ENCODE measurements at regions not wholly inside any gene's neighbourhood (a gene's known extent, or its start where the extent isn't known, plus 50 kb on each side); places are given as distances from the start of the nearest gene placed in this dataset.

DNA sequence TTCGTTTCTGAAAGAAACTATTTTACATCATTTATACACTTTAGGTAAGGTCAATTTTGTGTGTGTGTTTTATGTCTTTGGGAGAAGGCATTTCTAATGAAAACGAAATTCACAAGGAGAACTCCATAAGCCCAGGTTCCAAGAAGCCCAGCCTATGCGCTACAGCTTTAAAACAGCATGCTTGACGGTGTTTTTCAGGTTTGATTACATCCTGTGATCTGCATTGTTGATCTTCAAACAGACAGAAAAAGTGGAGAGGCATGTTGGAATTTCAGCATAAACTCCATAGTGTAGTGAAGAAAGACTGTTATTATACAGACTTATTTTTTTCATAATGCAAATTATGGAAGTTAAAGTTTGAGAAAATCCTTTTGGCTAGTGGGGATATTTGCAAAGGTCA is 187.6 kb downstream of the TEX36 start:
- no peak overlapping the region for H3K4me3 ChIP-seq (ENCODE audit: low read length)
- DNase-seq (ENCODE audit: low read depth) = no peak
- TF ChIP-seq, protein P1, sequence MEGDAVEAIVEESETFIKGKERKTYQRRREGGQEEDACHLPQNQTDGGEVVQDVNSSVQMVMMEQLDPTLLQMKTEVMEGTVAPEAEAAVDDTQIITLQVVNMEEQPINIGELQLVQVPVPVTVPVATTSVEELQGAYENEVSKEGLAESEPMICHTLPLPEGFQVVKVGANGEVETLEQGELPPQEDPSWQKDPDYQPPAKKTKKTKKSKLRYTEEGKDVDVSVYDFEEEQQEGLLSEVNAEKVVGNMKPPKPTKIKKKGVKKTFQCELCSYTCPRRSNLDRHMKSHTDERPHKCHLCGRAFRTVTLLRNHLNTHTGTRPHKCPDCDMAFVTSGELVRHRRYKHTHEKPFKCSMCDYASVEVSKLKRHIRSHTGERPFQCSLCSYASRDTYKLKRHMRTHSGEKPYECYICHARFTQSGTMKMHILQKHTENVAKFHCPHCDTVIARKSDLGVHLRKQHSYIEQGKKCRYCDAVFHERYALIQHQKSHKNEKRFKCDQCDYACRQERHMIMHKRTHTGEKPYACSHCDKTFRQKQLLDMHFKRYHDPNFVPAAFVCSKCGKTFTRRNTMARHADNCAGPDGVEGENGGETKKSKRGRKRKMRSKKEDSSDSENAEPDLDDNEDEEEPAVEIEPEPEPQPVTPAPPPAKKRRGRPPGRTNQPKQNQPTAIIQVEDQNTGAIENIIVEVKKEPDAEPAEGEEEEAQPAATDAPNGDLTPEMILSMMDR (conservative IDR thresholded peaks at IDR 0.05; ENCODE audit: low read depth, low read length) = no peak

DNA sequence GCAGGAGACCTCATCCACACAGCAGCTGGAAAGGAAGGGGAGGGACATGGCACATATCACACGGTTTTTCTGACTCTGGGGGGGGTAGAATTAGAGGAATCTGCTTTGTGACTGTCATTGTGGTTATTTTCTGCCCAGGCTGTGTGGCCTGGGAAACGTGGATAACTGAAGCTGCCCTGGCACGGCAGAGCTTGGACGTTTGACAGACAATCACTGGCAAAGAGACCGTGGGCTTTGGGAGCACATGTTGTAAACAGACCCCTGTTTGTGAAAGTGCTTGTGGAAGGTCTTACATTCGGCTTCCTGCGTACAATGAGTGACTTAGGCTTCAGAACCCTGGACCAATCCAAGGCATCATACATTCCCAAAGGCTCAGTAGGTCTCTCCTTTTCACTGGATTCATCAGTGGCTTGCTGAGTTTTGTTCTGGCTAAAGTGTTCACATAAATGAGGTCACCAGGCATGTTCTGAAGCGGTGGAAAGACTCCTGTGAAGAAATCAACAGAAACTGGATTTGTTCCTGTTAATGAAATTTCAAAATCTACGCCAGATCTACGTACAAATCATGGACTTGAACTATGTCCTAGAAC is 188.2 kb downstream of the TEX36 start:
- no peak overlapping the region for H3K4me3 ChIP-seq (ENCODE audit: low read length)

DNA sequence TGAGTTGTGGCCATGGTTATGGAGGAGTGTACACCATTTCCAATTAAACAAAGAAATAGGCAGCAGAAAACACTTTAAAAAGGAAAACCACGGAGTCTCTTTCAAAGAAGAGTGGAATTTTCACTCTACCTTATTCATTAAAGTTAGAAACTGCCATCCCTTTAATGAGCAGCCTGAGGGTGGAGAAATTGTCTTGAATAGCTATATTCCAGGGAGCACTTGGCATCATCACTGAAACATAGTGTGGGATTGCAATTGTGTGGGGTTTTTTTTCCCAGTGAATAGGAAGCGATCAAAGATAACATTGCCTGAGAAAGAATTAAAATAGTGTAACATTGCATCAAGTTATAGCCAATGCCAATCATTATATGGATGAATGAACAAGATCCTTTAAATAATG is 191.6 kb downstream of the TEX36 start:
- TF ChIP-seq, protein P1 (conservative IDR thresholded peaks at IDR 0.05; ENCODE audit: low read depth, low read length) = no peak
- H3K4me3 ChIP-seq (ENCODE audit: low read length) = no peak overlapping the region
- no peak for DNase-seq (ENCODE audit: low read depth)

More for the DNA sequence above, 188.2 kb downstream of the TEX36 start:
- TF ChIP-seq, protein P1 (conservative IDR thresholded peaks at IDR 0.05; ENCODE audit: low read depth, low read length) = no peak
- no peak for DNase-seq (ENCODE audit: low read depth)

DNA sequence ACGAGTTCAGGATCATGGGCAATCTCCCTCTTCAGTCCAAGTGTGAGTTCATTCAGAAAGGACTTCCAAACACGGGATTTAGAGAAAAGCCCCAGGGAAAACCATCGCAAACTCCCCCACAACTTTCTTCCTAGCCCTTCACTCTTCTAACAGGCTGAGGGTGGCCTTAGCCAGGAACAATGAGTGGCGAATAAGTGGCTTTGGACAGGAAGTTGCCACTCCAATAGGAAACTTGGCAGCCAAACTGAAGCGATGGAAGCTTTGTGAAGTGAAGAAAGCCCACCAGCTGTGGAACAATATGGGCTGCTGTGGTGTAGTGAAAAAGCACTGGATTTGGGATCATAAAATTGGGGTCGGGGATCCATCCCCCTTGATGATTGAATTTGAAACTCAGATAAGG is 193.2 kb downstream of the TEX36 start:
- DNase-seq (ENCODE audit: low read depth) = no peak
- H3K4me3 ChIP-seq (ENCODE audit: low read length) = no peak overlapping the region
- TF ChIP-seq, protein P1 (conservative IDR thresholded peaks at IDR 0.05; ENCODE audit: low read depth, low read length) = no peak

DNA sequence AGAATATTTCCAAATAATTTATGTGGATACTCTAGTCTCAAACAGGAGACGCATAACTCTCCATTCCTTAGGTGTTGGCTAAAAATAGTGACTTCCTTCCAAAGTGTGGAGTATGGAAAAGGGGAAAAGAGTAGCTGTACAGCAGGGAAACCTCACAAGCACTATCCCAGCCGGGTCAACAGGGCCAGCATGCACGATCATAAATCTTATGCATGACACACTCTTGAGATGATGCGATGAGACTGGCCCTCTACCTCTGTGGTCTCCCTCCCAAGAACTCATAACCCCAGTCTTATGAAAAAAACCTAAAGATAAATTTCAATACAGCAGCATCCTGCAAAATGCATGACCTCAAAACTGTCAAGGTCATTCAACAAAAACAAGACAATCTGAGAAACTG is 197.3 kb downstream of the TEX36 start:
- TF ChIP-seq, protein P1 (conservative IDR thresholded peaks at IDR 0.05; ENCODE audit: low read depth, low read length) = no peak
- no peak for DNase-seq (ENCODE audit: low read depth)

DNA sequence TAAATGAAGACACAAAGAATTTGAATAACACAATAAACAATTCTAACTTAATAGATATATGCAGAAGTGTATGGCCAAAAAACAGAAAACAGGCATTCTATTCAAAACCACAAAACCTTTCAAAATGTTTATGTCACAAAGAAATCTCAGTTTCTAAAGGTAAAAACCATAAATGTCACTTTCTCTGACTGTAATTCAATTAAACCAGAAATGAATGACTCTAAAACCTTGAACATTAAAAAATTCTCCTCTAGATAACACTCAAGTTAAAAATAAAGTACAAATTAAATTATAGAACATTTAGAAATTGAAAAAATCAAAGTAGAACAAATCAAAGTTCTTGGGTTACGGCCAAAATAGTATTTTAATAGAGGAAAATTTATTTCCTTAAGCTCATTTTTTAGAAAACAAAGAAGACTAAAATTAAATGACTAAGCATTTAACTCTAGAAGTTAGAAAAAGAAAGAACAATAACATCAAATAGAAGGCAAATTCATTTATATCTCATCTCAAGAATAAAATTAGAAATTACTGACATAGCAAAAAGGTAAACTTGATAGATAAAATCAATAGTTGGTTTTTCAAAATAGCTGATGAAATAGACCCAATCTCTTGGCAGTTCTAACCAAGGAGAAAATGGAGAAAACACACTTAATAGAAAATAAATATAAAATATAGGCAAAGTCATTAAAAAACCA is 198.8 kb downstream of the TEX36 start:
- TF ChIP-seq, protein P1 (conservative IDR thresholded peaks at IDR 0.05; ENCODE audit: low read depth, low read length) = no peak
- DNase-seq (ENCODE audit: low read depth) = no peak
- no peak overlapping the region for H3K4me3 ChIP-seq (ENCODE audit: low read length)

More for the DNA sequence above, 197.3 kb downstream of the TEX36 start:
- H3K4me3 ChIP-seq (ENCODE audit: low read length) = no peak overlapping the region

DNA sequence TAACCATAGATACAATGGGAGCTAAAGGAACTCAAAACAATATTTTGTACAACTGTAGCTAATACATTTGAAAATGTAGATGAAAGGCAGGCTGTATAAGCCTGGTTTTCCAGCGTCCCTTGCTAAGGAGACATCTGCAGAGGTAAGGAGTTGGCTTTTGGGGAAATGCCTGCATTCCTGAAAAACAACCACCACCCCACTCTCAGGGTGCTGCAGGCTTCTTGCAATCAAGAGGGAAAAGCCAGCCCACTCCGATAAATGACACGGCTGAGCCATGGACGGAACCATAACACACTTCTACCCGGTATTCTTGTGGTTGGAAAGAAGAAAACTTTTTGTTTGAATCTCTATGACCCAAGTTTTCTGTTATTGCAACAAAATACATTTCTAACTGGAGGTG is 200.3 kb downstream of the TEX36 start:
- no peak for DNase-seq (ENCODE audit: low read depth)
- no peak overlapping the region for H3K4me3 ChIP-seq (ENCODE audit: low read length)
- TF ChIP-seq, protein P1 (conservative IDR thresholded peaks at IDR 0.05; ENCODE audit: low read depth, low read length) = no peak
